Fibroblast of upper back skin (primary cell): ENCODE measurements at regions not wholly inside any gene's neighbourhood (a gene's known extent, or its start where the extent isn't known, plus 50 kb on each side); places are given as distances from the start of the nearest gene placed in this dataset.
"Not testable (repeated sequence)": the region's sequence is repeated elsewhere in the genome, so short reads cannot be mapped to it uniquely, and the experiment has no call there.

Source experiments
- DNase-seq: peaks from one replicate; pipeline ENCODE4 v3.0.0-alpha.2; 2013

DNA sequence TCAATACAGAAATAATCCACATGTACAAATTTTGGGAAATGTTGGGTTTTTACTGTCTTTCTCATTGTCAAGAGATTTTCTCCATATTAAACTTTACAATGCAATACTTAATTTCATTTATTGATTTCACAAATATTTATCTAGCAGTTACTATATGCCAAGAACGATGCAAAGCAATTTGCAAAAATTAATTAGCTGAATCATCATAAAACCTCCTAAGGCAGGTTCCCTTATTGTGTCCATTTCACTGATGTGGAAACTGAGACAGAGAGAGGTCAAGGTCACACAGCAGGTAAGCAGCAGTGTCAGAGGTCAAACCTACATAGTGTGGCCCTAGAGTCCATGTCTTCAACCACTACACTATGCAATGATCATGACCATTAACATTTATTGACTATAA lies 286.8 kb upstream of the AUTS2 start:
- no peak for DNase-seq

DNA sequence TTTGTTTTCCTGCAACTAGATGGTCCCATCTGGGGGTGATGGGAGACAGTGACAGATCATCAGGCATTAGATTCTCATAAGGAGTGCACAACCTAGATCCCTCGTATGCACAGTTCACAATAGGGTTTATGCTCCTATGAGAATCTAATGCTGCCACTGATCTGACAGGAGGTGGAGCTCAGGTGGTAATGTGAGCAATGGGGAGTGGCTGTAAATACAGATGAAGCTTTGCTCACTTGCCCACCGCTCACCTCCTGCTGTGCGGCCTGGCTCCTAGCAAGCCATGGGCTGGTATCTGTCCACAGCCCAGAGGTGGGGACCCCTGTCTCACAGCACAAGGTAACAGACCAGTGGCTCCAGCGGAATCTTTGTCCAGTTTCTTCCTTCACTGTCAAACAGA lies 284.4 kb upstream of the AUTS2 start:
- DNase-seq, result not testable (repeated sequence)

DNA sequence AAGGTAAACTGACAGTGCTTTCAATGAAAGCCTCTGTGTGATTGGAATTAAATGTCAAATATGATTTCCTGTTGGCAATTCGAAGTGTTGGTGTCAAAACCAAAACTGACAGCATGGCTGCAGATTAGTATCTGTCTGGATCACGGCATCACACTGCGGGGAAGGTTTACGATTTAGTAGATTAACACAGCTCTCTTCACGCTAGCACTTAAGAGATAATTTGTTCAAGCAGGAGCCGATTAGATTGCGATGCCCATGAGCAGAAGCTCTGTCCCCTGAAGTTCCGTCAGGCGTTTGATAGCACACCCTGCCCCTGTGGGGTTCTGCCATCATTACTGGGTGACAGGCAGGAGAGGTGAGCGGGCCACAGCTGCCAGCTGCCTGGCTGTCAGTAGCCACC lies 279.5 kb upstream of the AUTS2 start:
- no peak for DNase-seq

DNA sequence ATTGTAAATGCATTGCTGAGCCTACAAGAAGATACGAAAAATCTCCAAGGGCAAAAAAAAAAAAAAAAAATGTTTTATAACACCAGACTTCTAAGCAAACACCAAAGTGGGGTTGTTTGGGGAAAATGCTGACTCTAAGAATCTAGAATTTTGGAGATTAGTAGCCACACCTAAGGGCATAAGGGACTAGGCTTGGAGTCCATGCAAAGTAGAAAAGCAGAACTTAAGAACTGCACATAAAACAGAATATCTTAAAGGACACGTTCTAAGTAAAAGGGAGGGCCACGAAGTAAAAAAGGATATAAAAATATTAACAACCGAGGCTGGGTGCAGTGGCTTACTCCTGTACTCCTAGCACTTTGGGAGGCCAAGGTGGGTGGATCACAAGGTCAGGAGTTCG lies 269.8 kb upstream of the AUTS2 start:
- no peak for DNase-seq

DNA sequence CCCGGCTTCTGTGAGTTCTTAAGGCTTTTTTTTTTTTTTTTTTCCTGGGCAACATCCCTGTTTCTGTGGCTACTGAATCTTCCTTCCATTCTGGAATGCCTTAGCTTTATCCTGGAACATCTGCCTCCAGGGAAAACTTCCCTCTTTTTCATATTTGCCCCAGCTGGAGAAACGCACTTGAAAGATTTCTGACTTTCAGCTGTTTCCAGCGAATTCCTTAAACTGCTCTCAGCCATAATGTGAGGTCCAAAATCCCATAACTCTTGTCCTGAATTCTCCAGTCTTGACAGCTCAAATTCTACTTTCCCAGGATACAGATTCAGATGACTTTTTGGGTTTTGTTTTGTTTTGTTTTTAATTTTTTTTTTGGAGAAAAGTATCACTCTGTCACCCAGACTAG lies 263.6 kb upstream of the AUTS2 start:
- DNase-seq, result peak; percentile 89

DNA sequence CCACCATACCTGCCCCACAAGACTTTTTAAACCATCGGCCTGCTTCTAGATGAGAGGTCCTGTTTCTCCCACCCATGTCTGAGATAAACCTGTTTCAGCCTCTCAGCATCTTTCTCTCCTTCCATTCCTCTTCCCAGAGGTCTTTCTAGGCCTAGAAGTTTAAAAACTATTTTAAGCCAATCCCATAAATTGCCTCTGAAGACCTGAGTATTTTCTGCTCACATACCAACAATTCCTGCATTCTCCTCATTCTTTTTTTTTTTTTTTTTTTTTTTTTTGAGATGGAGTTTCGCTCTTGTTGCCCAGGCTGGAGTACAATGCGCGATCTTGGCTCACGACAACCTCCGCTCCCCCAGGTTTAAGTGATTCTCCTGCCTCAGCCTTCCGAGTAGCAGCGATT lies 262.9 kb upstream of the AUTS2 start:
- DNase-seq, result peak; percentile 62

DNA sequence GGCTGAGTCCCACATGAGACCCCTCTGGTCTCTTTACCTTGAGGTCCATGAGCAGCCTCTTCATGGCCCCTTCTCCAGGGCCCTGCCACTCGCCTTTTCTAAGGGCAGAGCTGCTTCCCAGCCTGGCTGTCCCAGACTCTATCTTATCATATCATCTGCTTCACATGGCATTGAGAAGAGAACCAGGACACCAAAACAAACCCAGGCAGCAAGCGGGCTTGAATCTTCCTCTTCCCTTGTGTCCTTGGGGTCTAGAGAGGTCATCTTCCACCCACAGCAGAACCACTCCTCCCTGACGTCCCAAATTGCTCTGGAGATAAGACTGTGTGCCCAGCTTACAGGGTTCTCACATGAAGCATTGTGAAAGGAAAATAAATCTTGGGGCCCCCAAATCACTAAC lies 261.3 kb upstream of the AUTS2 start:
- DNase-seq, result no peak

DNA sequence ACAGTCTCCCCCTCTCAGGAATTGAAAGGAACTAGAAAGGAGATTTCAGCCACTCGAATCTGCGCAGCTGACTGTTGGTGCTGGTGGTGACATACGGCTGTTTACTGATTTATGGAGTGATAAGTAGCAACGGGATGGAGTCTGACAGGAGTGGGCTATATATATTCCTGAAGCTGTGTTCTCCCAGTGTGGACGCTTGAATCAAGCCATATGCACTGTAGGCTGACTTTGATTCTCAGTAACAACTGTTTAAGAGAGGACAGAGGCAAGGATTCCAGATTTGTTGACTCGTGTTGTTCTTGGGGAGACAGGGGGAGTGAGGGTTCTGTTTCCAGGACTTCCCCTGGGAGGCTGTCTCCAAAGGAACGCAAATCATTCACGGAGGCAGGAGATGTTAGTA lies 260.1 kb upstream of the AUTS2 start:
- DNase-seq, result peak; percentile 70

DNA sequence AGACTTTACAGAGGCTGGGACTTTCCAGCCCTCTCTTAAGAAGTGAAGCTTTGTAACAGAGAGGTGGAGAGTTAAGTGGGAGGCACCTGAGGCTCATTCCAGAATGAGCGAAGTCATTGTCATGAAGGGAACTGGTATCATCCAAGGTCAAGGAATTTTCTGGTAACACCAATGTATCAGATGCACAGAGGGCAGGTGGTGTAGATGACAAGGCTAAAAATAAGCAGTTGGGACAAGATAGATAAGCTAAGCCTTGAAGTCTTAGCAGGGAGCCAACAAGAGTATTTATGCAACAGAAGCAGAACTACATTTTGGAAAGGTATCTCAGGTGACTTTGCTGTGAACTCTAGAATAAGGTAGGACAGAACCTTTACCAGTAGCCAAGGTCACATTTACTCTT lies 257.0 kb upstream of the AUTS2 start:
- no peak for DNase-seq

DNA sequence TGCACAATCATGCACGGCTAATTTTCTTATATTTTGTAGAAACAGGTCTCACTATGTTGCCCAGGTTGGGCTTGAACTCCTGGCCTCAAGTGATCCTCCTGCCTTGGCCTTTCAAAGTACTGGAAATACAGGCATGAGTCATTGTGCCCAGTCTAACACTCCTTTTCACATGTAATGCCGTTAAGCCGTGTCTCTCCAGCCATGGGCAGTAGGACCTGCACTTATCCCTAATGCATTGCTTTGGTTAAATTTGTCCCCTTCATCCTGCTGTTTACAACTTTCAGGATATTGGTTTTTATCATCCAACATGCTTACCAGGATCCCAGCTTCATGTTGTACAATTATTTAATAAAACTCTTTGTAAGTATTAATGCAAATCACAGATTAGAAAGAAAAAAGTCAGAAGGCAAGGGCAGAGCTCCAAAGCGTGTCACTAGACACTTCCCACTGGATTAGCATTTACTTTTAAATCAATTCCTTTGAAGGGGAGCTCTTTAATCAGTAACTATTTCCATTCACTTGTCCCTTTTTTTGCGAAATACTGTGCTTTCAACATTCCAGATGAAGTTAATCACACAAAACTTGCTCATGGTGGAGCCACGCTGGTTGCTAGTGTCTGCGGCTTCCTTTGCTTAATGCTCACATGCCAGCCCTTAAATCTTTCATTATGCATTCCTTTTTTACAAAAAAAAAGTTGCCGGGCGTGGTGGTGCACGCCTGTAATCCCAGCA lies 256.0 kb upstream of the AUTS2 start:
- DNase-seq, result peak; percentile 89

DNA sequence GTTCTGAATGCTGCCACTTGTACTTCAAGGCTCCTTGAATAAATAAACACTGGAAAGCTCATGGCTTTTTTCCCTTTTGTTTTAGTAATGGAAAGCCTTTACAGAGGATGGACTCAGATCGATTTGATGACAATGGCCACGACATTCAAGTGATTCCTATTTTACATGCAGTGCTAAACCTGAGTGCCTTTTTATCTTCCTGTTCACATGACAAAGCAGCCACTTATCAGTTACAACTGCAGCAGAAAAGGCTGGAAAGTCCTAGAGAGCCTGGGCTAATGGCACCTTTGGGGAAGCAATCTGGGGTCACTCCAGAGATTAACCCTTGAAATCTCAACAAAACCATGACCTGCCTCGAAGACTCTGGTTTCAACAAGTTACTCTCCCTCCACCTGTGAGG lies 249.0 kb upstream of the AUTS2 start:
- no peak for DNase-seq

DNA sequence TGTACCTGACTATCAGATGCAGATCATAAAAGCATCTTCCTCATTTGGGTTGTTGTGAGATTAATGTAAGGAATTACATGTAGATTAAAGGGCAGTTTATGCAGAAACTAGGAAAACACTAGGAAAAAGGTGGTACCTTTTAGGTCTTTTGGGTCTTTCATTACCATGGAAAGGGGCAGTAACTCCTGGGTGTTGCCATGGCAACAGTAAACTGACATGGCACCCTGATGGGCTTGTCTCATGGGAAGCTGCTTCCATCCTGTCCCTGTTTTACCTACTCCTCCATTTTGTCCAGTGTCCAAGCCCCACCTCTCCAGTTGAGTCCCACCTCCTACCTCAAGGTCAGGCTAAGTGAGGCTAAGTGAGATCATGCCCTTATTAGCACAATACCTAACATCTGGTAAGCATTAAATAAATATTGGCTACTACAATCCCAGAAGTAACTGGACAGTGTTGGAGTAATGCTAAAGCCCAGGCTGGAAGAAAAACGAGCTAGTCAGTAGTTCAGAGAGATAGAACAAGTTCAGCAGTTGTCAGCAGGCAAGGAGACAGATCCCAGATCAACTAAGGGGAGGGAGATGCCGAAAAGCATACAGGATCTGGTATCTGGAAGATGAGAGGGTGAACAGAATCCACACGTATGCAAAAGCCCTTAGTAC lies 240.0 kb upstream of the AUTS2 start:
- DNase-seq, result no peak

DNA sequence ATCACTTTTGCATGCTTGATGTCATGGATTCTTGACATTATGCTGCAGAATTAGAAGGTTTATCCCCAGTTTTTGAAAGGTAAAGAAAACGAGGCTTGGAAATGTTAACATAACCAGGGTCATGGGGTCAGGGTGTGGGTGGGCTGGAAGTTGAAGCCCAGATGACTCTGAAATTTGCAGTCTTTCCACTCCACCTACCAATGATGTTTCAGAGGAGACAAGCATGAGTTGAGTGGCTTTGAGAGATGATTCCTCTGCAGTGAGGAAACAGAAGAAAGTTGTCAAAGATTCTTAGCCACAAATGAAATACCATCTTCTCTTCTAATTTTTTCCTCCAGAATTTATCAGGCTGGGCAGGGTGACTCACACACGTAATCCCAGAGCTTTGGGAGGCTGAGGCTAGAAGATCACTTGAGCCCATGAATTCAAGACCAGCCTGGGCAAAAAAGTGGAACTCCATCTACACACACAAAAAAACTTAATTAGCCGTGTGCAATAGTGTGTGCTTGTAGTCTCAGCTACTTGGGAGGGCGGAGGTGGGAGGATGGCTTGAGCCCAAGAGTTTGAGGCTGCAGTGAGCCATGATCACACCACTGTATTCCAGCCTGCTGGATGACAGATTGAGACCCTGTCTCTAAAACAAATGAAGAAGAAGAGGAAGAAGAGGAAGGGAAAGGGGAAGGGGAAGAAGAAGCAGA lies 239.1 kb upstream of the AUTS2 start:
- DNase-seq, result peak; percentile 83

DNA sequence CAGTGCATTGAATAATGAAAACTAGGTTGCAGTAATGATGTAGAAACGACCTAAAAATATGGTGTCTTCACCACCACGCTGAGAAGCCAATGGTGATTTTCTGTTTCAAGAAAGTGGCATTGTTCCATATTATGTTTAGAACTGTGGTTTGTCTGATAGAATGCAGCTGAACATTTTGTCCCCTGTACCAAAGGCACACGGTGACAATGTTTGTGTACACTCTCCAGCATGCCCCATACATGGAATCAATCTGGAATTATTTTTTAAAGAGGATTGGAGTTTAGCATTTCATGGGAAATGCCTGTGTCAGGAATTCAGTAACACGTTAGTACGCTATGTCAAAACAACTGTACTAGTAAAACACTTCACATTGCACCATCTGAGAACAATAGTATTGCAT lies 237.4 kb upstream of the AUTS2 start:
- no peak for DNase-seq

DNA sequence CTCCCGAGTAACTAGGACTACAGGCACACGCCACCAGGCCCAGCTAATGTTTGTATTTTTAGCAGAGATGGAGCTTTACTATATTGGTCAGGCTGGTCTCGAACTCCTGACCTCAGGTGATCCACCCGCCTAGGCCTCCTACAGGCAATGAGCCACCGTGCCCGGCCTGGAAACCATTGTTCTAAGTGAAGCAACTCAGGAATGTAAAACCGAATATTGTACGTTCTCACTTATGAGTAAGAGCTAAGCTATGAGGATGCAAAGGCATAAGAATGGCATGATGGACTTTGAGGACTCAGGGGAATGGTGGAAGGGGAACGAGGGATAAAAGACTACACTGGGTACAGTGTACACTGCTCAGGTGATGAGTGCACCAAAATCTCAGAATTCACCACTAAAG lies 235.1 kb upstream of the AUTS2 start:
- DNase-seq, result peak; percentile 57

DNA sequence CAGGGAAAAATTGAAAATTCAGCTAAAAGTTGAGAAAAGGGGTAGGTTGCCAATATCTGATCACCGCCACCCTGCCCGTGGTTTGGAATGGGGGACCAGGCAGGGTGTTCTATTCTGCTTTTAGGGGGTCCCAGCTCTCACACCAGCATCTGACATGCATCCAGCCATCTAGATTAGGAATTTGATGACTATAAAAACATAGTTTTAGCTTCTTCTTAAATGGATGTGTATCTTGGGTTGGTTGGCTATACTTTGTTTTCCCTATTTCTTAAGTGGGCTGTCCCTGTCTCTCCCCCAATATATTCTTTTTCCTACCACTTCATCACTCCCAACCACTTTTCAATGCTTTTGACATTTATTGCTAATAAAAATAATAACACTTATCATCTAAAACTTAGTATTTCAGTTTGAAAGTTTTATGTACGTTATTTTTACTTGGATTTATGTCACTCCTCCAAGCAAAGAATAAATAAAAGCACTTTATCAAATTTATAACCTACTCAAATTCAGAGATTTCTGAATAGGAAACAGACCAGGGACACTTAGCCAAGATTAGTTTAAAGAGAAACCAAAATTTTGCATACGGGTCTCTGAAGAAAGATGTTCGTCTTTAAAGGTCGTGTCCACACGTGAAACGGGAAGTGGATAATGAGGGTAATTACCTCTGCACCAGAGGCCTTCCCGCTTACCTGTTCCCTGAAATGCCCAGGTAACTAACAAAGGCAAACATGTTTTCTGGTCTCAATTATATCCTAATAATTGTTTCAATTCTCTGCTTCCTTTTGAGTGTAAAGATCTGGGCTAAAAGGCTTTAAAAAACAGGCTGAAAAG lies 233.2 kb upstream of the AUTS2 start:
- no peak for DNase-seq

DNA sequence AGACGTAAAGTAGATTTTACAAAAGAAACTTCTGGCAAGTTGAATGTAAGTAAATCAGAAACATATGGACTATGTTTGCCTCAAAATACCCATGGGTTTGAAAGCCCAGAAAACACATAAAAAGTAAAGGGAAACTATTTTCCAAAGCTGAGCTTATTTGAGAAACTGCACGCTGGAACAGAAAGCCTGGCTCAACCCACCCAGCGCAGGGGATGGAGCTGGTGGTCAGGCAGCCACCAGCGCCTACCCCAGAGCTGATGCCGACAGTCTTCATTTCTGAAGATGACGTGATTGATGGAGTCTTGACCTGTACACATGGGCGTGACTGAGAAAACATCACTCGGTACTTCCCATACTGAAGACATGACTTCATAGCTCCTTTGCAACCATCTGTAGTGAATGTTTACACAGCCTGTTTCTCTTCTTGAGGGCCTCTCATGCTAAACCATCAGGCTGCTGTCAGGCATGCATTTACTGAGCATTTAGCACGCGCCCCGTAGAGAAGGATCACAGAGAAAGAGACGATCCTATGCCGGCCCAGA lies 232.6 kb upstream of the AUTS2 start:
- DNase-seq, result peak; percentile 92

DNA sequence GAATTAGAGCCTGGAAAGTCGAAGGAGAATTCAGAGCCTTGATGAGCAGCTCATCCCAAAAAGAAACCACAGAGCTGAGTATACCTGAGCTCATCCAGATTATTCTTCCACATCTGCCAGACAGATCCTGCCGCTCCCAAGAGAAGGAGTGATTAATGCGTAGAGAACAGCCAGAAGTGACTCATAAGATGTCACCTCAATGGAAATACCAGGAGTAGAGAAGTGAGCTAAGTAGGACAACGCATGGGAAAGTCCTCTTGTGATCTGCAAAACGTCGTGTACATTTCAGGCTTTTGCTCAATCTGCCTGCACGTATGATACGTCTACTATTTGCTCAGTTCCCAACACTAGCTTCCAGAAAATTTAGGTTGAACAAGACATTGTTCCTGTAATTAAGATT lies 230.5 kb upstream of the AUTS2 start:
- DNase-seq, result peak; percentile 91

DNA sequence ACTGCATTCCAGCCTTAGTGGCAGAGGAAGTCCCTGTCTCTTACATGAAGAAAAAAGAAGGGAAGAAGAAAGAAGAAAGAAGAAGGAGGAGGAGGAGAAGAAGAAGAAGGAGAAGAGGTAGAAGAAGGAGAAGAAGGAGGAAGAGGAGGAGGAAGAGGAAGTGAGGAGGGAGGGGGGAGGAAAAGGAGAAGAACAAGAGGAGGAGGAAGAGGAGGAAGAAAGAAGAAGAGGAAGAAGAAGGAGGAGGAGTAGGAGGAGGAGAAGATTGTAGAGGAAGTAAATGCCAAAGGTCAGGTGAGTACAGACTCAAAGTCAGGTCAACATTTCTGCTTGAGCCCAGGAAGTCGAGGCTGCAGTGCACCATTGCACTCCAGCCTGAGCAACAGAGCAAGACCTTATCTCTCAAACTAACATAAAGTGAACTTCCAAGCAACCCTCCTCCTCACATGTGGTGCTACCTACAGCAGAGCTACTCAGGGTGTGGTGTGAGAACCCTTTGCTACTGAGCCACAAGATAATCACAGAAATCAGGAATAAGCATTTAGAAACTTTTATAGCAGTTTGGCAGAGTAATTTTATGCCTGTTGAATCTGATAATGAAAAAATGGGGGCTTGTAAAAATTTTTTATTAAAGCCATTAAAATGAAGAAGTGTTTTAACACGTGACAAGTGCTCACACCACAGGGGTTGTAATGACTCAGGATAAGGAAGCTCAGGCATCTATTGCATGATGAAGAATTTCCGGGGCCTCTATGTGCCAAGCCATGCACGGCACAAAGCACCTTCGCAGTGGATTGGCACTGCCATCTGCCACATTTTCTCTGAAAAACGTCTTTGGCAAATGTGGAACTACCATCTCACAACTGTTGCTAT lies 224.9 kb upstream of the AUTS2 start:
- peak; percentile 79 for DNase-seq

DNA sequence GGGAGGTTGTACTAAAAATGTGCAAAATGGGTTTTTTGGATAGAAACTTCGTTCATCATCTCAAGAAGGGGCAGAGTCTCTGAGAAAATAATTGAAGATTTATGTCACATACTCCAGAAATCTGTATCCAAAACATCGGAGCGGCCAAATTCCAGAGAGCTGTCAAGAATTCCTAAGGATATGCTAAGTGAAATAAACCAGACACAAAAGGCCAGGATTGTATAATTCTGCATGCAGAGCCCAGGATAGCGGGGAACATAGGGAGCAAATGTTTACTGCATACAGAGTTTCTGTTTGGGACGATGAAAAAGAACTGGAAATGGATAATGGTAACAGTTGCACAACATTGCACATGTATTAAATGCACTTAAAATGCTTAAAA lies 224.2 kb upstream of the AUTS2 start:
- DNase-seq, result peak; percentile 90

DNA sequence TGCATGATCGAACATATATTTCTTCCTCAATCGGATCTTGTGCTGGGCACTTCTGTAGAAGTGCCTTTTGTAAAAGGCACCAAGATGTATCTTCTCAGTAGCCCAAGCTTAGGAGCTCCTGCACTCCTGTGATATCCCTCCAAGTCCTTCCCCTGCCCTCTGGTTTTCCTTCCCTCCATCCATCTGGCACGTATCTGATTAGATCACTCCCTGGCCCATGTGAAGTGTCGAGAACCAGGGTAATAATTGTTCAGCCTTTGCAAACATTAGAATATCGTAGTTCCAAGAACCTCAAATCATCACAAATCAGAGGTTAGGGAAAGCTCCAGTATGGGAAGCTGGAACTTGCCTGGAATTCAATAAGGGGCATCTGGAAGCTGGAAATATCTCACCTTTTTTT lies 221.1 kb upstream of the AUTS2 start:
- DNase-seq, result no peak
